HG03442 (cell line): ENCODE measurements at regions not wholly inside any gene's neighbourhood (a gene's known extent, or its start where the extent isn't known, plus 50 kb on each side); places are given as distances from the start of the nearest gene placed in this dataset.
"Not testable (repeated sequence)": the region's sequence is repeated elsewhere in the genome, so short reads cannot be mapped to it uniquely, and the experiment has no call there.

Source experiments
- ATAC-seq: cut with Tn5 transposase; IDR thresholded peaks from one replicate; pipeline ENCODE4 v1.9.1; 2021; ENCODE audit warnings: mild to moderate bottlenecking, moderate library complexity; ENCODE audit not compliant: unreplicated experiment

- no peak for ATAC-seq
Measured at GRCh38 chr13:91233291-91233690, 114.2 kb upstream of the MIR17HG start.

- no peak for ATAC-seq
Measured at GRCh38 chr13:91236182-91236581, 111.3 kb upstream of the MIR17HG start.

- ATAC-seq, result no peak
Measured at GRCh38 chr13:91236921-91237320, 110.6 kb upstream of the MIR17HG start.

GRCh38 chr13:91238036-91238435 lies 109.5 kb upstream of the MIR17HG start:
- peak; percentile 57 for ATAC-seq

GRCh38 chr13:91240341-91240740 lies 107.1 kb upstream of the MIR17HG start:
- no peak for ATAC-seq

- no peak for ATAC-seq
Measured at GRCh38 chr13:91241221-91241933, 106.1 kb upstream of the MIR17HG start.

- ATAC-seq, result no peak
Measured at GRCh38 chr13:91242652-91243051, 104.8 kb upstream of the MIR17HG start.

- ATAC-seq, result no peak
Measured at GRCh38 chr13:91245288-91245687, 102.2 kb upstream of the MIR17HG start.

GRCh38 chr13:91247768-91248167 lies 99.7 kb upstream of the MIR17HG start:
- ATAC-seq, result no peak

GRCh38 chr13:91248249-91248648 lies 99.2 kb upstream of the MIR17HG start:
- no peak for ATAC-seq

GRCh38 chr13:91249370-91249769 lies 98.1 kb upstream of the MIR17HG start:
- ATAC-seq, result no peak

GRCh38 chr13:91249861-91250260 lies 97.6 kb upstream of the MIR17HG start:
- ATAC-seq, result no peak

GRCh38 chr13:91251573-91251972 lies 95.9 kb upstream of the MIR17HG start:
- ATAC-seq, result not testable (repeated sequence)

GRCh38 chr13:91264484-91264883 lies 83.0 kb upstream of the MIR17HG start:
- ATAC-seq, result no peak

- ATAC-seq, result no peak
Measured at GRCh38 chr13:91269237-91269636, 78.2 kb upstream of the MIR17HG start.

GRCh38 chr13:91270031-91270430 lies 77.5 kb upstream of the MIR17HG start:
- ATAC-seq, result no peak

- ATAC-seq, result no peak
Measured at GRCh38 chr13:91272235-91272777, 75.2 kb upstream of the MIR17HG start.

- ATAC-seq, result no peak
Measured at GRCh38 chr13:91273675-91274074, 73.8 kb upstream of the MIR17HG start.

GRCh38 chr13:91277013-91277676 lies 70.3 kb upstream of the MIR17HG start:
- ATAC-seq, result no peak

GRCh38 chr13:91278291-91278690 lies 69.2 kb upstream of the MIR17HG start:
- ATAC-seq, result no peak

GRCh38 chr13:91278888-91279287 lies 68.6 kb upstream of the MIR17HG start:
- peak; percentile 59 for ATAC-seq

- ATAC-seq, result no peak
Measured at GRCh38 chr13:91280801-91281200, 66.7 kb upstream of the MIR17HG start.
